ENCODE measurements at regions not wholly inside any gene's neighbourhood (a gene's known extent, or its start where the extent isn't known, plus 50 kb on each side); places are given as distances from the start of the nearest gene placed in this dataset.

DNA sequence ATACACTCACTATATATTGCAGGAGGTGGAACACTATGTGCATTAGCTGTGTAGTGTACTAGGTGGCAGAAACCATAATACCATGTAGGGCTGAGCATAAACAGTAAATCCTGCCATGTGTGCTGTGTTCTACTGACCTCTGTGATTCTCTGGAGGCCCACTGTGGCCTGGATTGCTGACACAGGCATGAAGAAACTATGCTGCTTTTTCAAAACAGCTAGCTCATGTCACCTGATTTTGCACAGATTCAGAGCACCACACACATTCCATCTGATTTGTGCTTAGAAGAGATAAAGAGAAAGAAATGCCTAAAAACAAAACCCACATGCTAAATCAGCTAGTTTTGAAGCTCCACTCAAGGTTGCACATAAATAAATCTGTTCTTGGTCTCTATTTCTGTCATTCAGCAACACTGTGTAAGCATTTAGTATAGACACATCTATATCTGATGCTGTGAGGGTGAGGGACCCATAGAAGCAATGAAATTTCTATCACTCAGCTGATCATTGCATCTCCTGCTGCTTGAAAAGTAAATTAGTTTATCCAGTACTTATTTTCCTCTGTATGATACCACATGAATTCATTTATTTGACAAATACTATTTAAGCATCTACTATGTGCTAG is 1007.7 kb upstream of the SEMA6D start:
- Mint-ChIP-seq H3K27ac (no peak overlapping the region), H3K27me3 (ENCODE audit: low read depth) (no peaks in the 10 kb centered on the region), H3K4me1 (no peaks in the 10 kb centered on the region), H3K36me3 (ENCODE audit: insufficient read depth in 1 of 3, low read depth in 3 of 3) (peaks cover 0 to 7% (median 2%) of the 10 kb centered on the region in 3 experiments; a peak in 1 of 7 replicates), H3K4me3 (no peak overlapping the region), H3K9me3 (peaks cover 0 to 10% of the 10 kb centered on the region in 2 experiments; a peak in 3 of 5 replicates)
- Histone ChIP-seq H3K4ac (ENCODE audit: low read depth, low read length) (no peak overlapping the region), H3K27ac (ENCODE audit: insufficient read length, low read depth, low read length) (no peak overlapping the region), H3K23me2 (ENCODE audit: insufficient read length, low read depth, low read length, poor library complexity, severe bottlenecking) (no peaks in the 10 kb centered on the region), H2BK120ac (ENCODE audit: low read depth, low read length, poor library complexity, severe bottlenecking) (no peak overlapping the region), H3K14ac (ENCODE audit: insufficient read depth, low read length) (no peak overlapping the region), H2BK12ac (ENCODE audit: insufficient read length, low read depth, low read length) (no peak overlapping the region), H3K4me2 (ENCODE audit: insufficient read depth, insufficient read length, low read length) (no peak overlapping the region), H4K8ac (replicated peaks; ENCODE audit: insufficient read length, low read depth, low read length) (no peak overlapping the region), H4K91ac (ENCODE audit: insufficient read length, low read depth, low read length) (no peak overlapping the region), H3T11ph (ENCODE audit: low read length) (no peak overlapping the region), H3K79me2 (ENCODE audit: insufficient read depth, low read length) (no peaks in the 10 kb centered on the region), H2BK20ac (ENCODE audit: low read depth, low read length, poor library complexity, severe bottlenecking) (no peak overlapping the region), H3K9me3 (ENCODE audit: control insufficient read depth, low read depth, low read length) (no peaks in the 10 kb centered on the region), H3K79me1 (ENCODE audit: insufficient read depth, low read depth, low read length, poor library complexity, severe bottlenecking) (no peaks in the 10 kb centered on the region), H3K23ac (ENCODE audit: insufficient read length, low read depth, low read length) (no peak overlapping the region), H3K27me3 (ENCODE audit: insufficient read depth, low read length) (no peaks in the 10 kb centered on the region), H2BK15ac (ENCODE audit: low read depth, low read length) (no peak overlapping the region), H3K18ac (ENCODE audit: insufficient read length, low read depth, low read length) (no peak overlapping the region), H2AK5ac (ENCODE audit: insufficient read length, low read length) (no peak overlapping the region), H4K5ac (ENCODE audit: insufficient read length, low read depth, low read length) (no peak overlapping the region), H2AFZ (ENCODE audit: low read length) (no peak overlapping the region), H4K20me1 (ENCODE audit: control insufficient read depth, insufficient read depth, insufficient read length) (no peaks in the 10 kb centered on the region), H3K4me1 (ENCODE audit: insufficient read depth, low read length) (no peaks in the 10 kb centered on the region), H3K9ac (ENCODE audit: extremely low read depth, insufficient read length, low read length) (no peak overlapping the region), H3K56ac (ENCODE audit: insufficient read length, low read depth, low read length) (no peak overlapping the region), H2BK5ac (ENCODE audit: insufficient read length, low read length) (no peak overlapping the region)
- no peak for DNase-seq
- TF ChIP-seq, protein P1, sequence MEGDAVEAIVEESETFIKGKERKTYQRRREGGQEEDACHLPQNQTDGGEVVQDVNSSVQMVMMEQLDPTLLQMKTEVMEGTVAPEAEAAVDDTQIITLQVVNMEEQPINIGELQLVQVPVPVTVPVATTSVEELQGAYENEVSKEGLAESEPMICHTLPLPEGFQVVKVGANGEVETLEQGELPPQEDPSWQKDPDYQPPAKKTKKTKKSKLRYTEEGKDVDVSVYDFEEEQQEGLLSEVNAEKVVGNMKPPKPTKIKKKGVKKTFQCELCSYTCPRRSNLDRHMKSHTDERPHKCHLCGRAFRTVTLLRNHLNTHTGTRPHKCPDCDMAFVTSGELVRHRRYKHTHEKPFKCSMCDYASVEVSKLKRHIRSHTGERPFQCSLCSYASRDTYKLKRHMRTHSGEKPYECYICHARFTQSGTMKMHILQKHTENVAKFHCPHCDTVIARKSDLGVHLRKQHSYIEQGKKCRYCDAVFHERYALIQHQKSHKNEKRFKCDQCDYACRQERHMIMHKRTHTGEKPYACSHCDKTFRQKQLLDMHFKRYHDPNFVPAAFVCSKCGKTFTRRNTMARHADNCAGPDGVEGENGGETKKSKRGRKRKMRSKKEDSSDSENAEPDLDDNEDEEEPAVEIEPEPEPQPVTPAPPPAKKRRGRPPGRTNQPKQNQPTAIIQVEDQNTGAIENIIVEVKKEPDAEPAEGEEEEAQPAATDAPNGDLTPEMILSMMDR (conservative IDR thresholded peaks at IDR 0.05): no peak

Measured in H9 (cell line).